ENCODE measurements at regions not wholly inside any gene's neighbourhood (a gene's known extent, or its start where the extent isn't known, plus 50 kb on each side); places are given as distances from the start of the nearest gene placed in this dataset.

- H3K4me3 Mint-ChIP-seq, result no peak overlapping the region
- Histone ChIP-seq H3K27ac (ENCODE audit: insufficient read length, low read depth, low read length) (no peak overlapping the region), H3K4me2 (ENCODE audit: insufficient read depth, insufficient read length, low read length) (no peak overlapping the region), H2BK120ac (ENCODE audit: low read depth, low read length, poor library complexity, severe bottlenecking) (no peak overlapping the region), H2AFZ (ENCODE audit: low read length) (no peak overlapping the region), H4K8ac (replicated peaks; ENCODE audit: insufficient read length, low read depth, low read length) (no peak overlapping the region), H2AK5ac (ENCODE audit: insufficient read length, low read length) (no peak overlapping the region), H3K79me1 (ENCODE audit: insufficient read depth, low read depth, low read length, poor library complexity, severe bottlenecking) (no peaks in the 10 kb centered on the region), H4K91ac (ENCODE audit: insufficient read length, low read depth, low read length) (no peak overlapping the region), H3K27me3 (ENCODE audit: insufficient read depth, low read length) (no peaks in the 10 kb centered on the region), H3K4ac (ENCODE audit: low read depth, low read length) (no peak overlapping the region), H2BK5ac (ENCODE audit: insufficient read length, low read length) (no peak overlapping the region), H3K56ac (ENCODE audit: insufficient read length, low read depth, low read length) (no peak overlapping the region), H3K14ac (ENCODE audit: insufficient read depth, low read length) (no peak overlapping the region), H3K9ac (ENCODE audit: extremely low read depth, insufficient read length, low read length) (no peak overlapping the region), H2BK20ac (ENCODE audit: low read depth, low read length, poor library complexity, severe bottlenecking) (no peak overlapping the region), H2BK15ac (ENCODE audit: low read depth, low read length) (no peak overlapping the region), H3K79me2 (ENCODE audit: insufficient read depth, low read length) (no peaks in the 10 kb centered on the region), H3K23me2 (ENCODE audit: insufficient read length, low read depth, low read length, poor library complexity, severe bottlenecking) (no peaks in the 10 kb centered on the region), H3K18ac (ENCODE audit: insufficient read length, low read depth, low read length) (no peak overlapping the region), H4K5ac (ENCODE audit: insufficient read length, low read depth, low read length) (no peak overlapping the region), H4K20me1 (ENCODE audit: control insufficient read depth, insufficient read depth, insufficient read length) (no peaks in the 10 kb centered on the region), H3K9me3 (ENCODE audit: control insufficient read depth, low read depth, low read length) (no peaks in the 10 kb centered on the region), H3K4me1 (ENCODE audit: insufficient read depth, low read length) (no peaks in the 10 kb centered on the region), H2BK12ac (ENCODE audit: insufficient read length, low read depth, low read length) (no peak overlapping the region), H3K23ac (ENCODE audit: insufficient read length, low read depth, low read length) (no peak overlapping the region), H3T11ph (ENCODE audit: low read length) (no peak overlapping the region)
- TF ChIP-seq CTCF (conservative IDR thresholded peaks at IDR 0.05), result peak; percentile 52; the same call in 2 of the 3 replicates
- peaks cover 3 to 8% of the 10 kb centered on the region in 2 experiments; a peak in 2 of 4 replicates for H3K4me1 Mint-ChIP-seq
- H3K36me3 Mint-ChIP-seq (ENCODE audit: insufficient read depth in 1 of 3, low read depth in 3 of 3), result no peaks in the 10 kb centered on the region
- no peaks in the 10 kb centered on the region for H3K9me3 Mint-ChIP-seq
- no peak overlapping the region for H3K27ac Mint-ChIP-seq
- no peaks in the 10 kb centered on the region for H3K27me3 Mint-ChIP-seq (ENCODE audit: low read depth)
- peak; percentile 69 for DNase-seq
- WGBS (ENCODE audit: extremely low coverage, insufficient read length, low lambda C conversion rate), result no CpG with 5 or more reads among the region's 4 CpGs
These were observed 477.1 kb downstream of the BTBD3 start for GRCh38 chr20:12394786-12395185.
